Neural progenitor cell (in vitro differentiated cells): ENCODE measurements at regions not wholly inside any gene's neighbourhood (a gene's known extent, or its start where the extent isn't known, plus 50 kb on each side); places are given as distances from the start of the nearest gene placed in this dataset.

Experiments
- CTCF ChIP-seq: fragments of 200-600 bp; sonication (generic); IDR thresholded peaks from 2 replicates; pipeline ENCODE4 v1.5.1; 2017; ENCODE audit warnings: antibody characterized with exemption, mild to moderate bottlenecking
- EZH2phosphoT487 ChIP-seq: fragments of 200-600 bp; sonication (generic); IDR thresholded peaks from 2 replicates; pipeline ENCODE4 v1.6.1; 2017; ENCODE audit warnings: antibody characterized with exemption

- TF ChIP-seq CTCF (no peak), EZH2phosphoT487 (no peak)
Measured at GRCh38 chr7:145088111-145088745, 252.4 kb upstream of the TPK1 start.
